GM21526 (cell line): ENCODE measurements at regions not wholly inside any gene's neighbourhood (a gene's known extent, or its start where the extent isn't known, plus 50 kb on each side); places are given as distances from the start of the nearest gene placed in this dataset.

ENCODE experiments used
- ATAC-seq: cut with Tn5 transposase; IDR thresholded peaks from one replicate; pipeline ENCODE4 v1.9.1; 2021; ENCODE audit warnings: moderate library complexity; ENCODE audit not compliant: unreplicated experiment, low FRiP score

DNA sequence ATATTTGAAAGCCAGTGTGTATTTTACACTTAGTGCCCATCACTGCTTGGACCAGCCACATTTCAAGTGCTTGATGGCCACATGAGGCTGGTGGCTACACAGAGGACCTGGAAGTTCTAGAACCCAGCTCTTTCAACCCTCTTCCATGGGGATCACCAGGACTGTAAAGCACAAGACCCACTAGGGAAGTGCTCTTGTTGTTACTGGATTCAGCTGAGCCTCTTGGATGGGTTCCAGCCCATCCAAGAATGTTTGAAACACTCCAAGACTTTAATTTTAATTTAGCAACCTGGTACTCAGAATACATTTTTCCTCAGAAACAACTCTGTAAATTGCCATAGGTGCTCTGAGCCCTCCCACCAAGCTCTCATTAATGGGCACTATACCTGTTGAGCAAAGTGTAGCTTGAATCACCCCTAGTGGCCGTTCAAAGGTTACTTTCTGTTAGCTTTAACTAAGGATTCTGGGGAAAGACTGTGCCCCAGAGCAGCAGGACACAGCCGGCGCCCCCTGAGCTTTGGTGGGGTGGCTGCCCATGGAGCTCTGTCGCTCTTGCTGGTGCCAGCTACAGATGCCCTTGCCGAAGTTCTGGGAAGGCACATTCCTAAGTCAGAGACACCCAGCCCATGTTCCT is 212.4 kb downstream of the HSD17B3 start:
- no peak for ATAC-seq

DNA sequence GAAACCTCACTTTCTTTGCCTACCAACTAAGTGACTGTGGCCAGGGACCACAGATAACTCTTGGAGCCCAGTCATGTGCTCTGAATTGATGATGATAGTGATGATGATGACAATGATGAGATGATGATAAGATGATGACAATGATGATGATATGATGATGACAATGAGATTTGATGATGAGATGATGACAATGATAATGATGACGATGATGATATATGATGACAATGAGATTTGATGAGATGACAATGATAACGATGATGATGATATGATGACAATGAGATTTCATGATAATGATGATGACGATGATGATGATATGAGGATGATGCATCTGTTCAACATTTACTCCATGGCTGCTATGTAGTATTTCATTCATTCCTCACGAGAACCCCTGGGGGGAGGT is 213.0 kb downstream of the ERCC6L2 start:
- ATAC-seq, result no peak

- ATAC-seq, result no peak
These were observed 212.3 kb downstream of the ERCC6L2 start for GRCh38 chr9:96087669-96088299.

DNA sequence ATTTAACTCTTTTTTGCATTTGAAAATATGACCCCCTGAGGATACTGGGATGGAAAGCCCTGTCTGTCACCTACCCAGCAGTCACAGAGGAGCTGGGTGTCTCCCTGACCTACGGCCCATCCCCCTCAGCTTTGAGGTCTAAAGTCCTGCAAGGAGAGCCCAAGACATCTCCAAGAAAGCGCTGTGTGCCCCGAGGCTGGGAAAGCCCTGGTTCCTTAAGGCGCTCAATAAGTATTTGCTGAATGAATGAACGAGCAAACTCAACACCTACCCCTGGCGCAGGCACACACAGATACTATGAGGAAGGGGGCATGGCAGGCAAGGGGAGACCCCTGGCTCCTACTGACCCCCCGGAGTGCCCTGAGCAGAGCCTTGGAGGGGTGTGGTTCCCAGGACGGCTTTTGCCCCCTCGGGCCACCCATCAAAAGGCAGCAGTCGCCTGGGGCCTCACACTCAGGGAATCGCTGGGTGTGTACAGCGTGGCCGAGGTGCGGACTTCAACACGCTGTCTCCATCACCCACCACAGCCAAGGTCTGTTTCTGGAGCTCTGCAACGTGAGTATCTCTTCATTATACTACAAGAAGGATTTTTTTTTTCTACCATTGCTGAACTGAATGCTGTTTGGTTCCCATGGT is 211.6 kb downstream of the ERCC6L2 start:
- ATAC-seq, result no peak

GRCh38 chr9:96085491-96086143 is 210.1 kb downstream of the ERCC6L2 start:
- ATAC-seq, result no peak

DNA sequence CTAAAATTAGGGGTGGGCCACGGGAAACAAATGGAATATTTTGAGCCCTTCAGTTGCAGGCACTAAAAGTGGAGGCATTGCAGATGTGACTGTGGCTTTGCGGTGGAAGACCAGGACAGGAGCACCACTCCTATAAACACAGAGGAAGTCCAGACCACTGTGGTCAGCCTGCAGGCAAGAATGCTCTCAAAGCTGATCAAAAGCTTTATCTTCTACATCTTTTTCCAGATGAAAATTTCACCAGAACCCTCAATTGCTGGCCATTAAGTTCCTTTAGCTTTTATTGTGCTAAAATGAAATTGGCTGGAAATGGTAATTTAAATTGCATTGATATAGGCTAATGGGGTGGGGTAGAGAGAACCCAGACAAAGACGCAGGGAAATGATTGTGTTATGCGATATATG is 208.8 kb downstream of the ERCC6L2 start:
- no peak for ATAC-seq

GRCh38 chr9:96082516-96083232 is 207.2 kb downstream of the ERCC6L2 start:
- ATAC-seq, result no peak

DNA sequence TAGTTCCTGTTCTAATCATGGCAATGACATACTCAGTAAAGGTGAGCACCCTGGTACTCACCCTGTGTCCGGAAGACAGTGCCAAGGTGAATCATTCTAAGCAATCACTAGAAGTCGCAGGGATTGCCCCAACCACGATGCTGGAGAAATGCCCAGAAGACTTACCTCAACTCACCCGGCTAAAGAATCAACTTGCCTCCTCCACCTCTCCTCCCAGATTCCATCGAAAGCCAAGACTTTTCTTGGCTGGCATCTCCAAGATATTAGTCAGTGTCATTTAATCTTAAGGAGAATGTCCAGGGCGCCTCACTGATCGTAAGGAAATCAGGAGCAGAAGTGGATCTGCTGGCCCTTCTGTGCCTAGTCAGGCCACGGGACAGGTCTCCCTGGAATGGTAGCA is 204.9 kb downstream of the ERCC6L2 start:
- ATAC-seq, result no peak

DNA sequence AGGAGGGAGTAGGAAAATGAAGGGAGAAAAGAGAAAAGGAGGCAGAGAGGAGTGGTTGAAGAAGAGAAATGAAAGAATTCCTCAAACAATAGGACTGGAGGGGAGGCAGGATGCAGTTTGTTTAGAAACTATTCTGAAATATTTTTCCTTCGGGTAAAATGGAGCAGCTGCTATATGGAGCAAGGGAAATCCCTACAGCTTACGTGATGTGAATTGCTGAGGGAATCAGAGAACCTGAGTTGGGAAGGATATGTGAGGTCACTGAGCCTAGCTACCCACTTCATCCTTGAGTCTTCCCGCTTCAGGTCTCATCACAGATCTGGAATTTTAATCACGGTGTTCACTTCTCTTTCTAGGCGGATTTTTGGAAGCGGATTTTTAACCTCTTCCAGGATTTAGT is 204.3 kb downstream of the ERCC6L2 start:
- no peak for ATAC-seq

GRCh38 chr9:96078897-96079490 is 203.5 kb downstream of the ERCC6L2 start:
- no peak for ATAC-seq

DNA sequence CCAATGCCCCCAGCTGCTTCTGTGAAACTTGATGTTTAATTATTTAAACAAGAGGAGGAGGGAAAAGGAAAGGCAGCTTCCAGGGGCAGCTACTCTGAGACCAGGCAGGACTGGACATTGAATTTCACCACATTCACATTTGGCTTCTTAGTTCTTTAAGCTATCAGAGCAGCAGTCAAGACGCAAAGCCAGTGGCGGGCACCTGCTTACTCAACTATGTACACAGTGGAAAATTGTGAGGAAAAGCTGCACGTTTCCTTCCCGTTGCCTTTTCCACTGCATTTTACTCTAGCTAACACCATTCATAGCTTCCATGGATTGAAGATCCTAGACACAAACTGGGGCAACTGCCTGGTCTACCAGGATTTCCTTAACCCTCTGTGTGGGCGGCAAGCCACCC is 200.3 kb downstream of the ERCC6L2 start:
- no peak for ATAC-seq

DNA sequence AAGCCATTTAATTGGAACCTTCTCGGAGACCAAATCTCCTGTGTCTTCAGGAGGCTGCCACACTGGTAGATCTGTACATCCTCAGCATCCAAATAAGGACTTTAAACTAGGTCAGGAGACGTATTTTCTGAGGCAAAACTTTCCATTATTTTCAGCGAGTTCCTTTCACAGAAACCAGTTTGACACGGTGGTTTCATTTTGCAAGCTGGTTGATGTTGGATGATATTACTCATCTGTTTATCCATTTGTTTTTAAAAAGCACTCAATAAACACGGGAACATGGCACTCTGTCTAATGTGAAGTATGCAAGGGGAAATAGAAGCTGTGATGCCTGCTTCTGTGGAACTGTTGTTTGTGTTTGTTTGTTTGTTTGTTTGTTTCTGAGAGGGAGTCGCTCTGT is 199.6 kb downstream of the ERCC6L2 start:
- ATAC-seq, result no peak

GRCh38 chr9:96073531-96074480 is 198.3 kb downstream of the ERCC6L2 start:
- ATAC-seq, result no peak

GRCh38 chr9:96072930-96073329 is 197.4 kb downstream of the ERCC6L2 start:
- no peak for ATAC-seq

DNA sequence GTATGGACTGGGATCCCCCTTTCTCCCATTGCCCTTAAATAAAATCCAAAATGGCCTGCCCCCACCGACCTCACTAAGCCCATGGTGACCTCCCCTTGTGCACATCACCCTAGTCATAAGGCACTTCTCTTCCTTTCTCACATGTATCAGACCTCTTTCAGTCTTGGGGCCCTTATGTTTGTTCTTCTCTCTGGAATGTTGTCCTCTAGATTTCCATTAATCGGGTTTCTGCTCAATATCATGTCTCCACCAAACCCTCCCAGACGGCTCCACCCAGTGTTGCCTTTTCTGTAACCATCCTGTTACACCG is 196.3 kb downstream of the ERCC6L2 start:
- no peak for ATAC-seq

- ATAC-seq, result no peak
These were observed 195.8 kb downstream of the ERCC6L2 start for GRCh38 chr9:96071076-96071814.

GRCh38 chr9:96069629-96070220 is 194.2 kb downstream of the ERCC6L2 start:
- ATAC-seq, result no peak

- no peak for ATAC-seq
These were observed 193.0 kb downstream of the ERCC6L2 start for GRCh38 chr9:96068511-96068910.

DNA sequence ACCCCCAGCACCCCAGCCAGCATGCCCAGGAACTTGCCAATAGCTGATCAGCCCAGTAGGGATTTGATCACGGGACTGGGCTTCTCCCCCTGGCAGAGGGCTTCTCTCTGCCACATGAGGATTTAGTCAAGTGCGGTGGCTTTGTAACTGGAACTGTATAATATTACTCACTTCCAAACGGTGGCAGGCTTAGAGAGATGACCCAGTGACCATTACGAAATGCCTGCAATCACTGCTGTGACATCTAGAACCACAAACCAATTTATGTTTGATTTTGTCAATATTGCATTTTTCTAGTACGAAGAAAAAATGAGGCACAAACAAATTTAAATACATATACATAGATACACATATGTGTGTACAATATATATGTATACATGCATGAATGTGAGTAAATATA is 192.1 kb downstream of the ERCC6L2 start:
- ATAC-seq, result no peak
